SK-N-SH (cell line): ENCODE measurements at regions not wholly inside any gene's neighbourhood (a gene's known extent, or its start where the extent isn't known, plus 50 kb on each side); places are given as distances from the start of the nearest gene placed in this dataset.

Source experiments
- CTCF ChIP-seq: fragments of 200-600 bp; sonication (generic); IDR thresholded peaks from 2 replicates; pipeline ENCODE4 v1.6.1; 2017; ENCODE audit warnings: antibody characterized with exemption, mild to moderate bottlenecking, moderate library complexity
- ELF1 ChIP-seq: IDR thresholded peaks from 2 replicates; pipeline ENCODE4 v1.4.0; 2012
- EZH2phosphoT487 ChIP-seq: fragments of 200-600 bp; sonication (generic); IDR thresholded peaks from 2 replicates; pipeline ENCODE4 v1.6.1; 2017; ENCODE audit warnings: low read depth, mixed run types, mild to moderate bottlenecking, antibody characterized with exemption, moderate library complexity, borderline replicate concordance
- RAD21 ChIP-seq: IDR thresholded peaks from 2 replicates; pipeline ENCODE4 v1.6.1; 2012; ENCODE audit warnings: mild to moderate bottlenecking, low read length
- SIN3A ChIP-seq: IDR thresholded peaks from 2 replicates; pipeline ENCODE4 v1.6.1; 2012; ENCODE audit warnings: low read depth, mild to moderate bottlenecking, low read length, moderate library complexity, borderline replicate concordance
- SMC3 ChIP-seq: IDR thresholded peaks from 2 replicates; pipeline ENCODE4 v1.6.1; 2012; ENCODE audit warnings: low read depth, low read length, improper control_type of control experiment
- TAF1 ChIP-seq: IDR thresholded peaks from 2 replicates; pipeline ENCODE4 v1.6.1; 2012; ENCODE audit warnings: low read depth, mild to moderate bottlenecking, low read length, moderate library complexity, borderline replicate concordance
- TF ChIP-seq, protein P1 (sequence below): IDR thresholded peaks from 2 replicates; pipeline ENCODE4 v1.4.0; 2012; ENCODE audit warnings: low read depth

GRCh38 chr6:139482287-139482686 is 107.8 kb upstream of the CITED2 start:
- no peak for TF ChIP-seq CTCF
- TF ChIP-seq SIN3A, result no peak
- no peak for TF ChIP-seq RAD21
- TF ChIP-seq, protein P1, sequence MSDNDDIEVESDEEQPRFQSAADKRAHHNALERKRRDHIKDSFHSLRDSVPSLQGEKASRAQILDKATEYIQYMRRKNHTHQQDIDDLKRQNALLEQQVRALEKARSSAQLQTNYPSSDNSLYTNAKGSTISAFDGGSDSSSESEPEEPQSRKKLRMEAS, result no peak
- TF ChIP-seq SMC3, result no peak
- TF ChIP-seq TAF1, result no peak
- no peak for TF ChIP-seq EZH2phosphoT487
- TF ChIP-seq ELF1, result no peak
